ENCODE measurements at regions not wholly inside any gene's neighbourhood (a gene's known extent, or its start where the extent isn't known, plus 50 kb on each side); places are given as distances from the start of the nearest gene placed in this dataset.
"Not testable (repeated sequence)": the region's sequence is repeated elsewhere in the genome, so short reads cannot be mapped to it uniquely, and the experiment has no call there.

- DNase-seq: no peak
Observed at GRCh38 chr12:32010631-32011336, 51.6 kb downstream of the RESF1 start.

GRCh38 chr12:32012249-32012785 is 53.1 kb downstream of the RESF1 start:
- DNase-seq: no peak

GRCh38 chr12:32015036-32015435 is 55.8 kb downstream of the RESF1 start:
- no peak for DNase-seq

- DNase-seq: no peak
Observed at GRCh38 chr12:32016680-32017482, 57.7 kb downstream of the RESF1 start.

GRCh38 chr12:32021346-32021773 is 62.1 kb downstream of the RESF1 start:
- DNase-seq: no peak

- not testable (repeated sequence) for DNase-seq
Observed at GRCh38 chr12:32022387-32022786, 63.2 kb downstream of the RESF1 start.

- not testable (repeated sequence) for DNase-seq
Observed at GRCh38 chr12:32023861-32024260, 64.6 kb downstream of the RESF1 start.

GRCh38 chr12:32024884-32025592 is 65.8 kb downstream of the RESF1 start:
- DNase-seq: no peak

GRCh38 chr12:32025906-32026305 is 66.7 kb downstream of the RESF1 start:
- peak; percentile 13 for DNase-seq

GRCh38 chr12:32027684-32028365 is 68.6 kb downstream of the RESF1 start:
- no peak for DNase-seq

- no peak for DNase-seq
Observed at GRCh38 chr12:32030151-32030550, 70.9 kb downstream of the RESF1 start.

- DNase-seq: no peak
Observed at GRCh38 chr12:32030676-32031075, 71.5 kb downstream of the RESF1 start.

- no peak for DNase-seq
Observed at GRCh38 chr12:32031109-32031508, 71.9 kb downstream of the RESF1 start.

- DNase-seq: no peak
Observed at GRCh38 chr12:32032205-32032810, 73.1 kb downstream of the RESF1 start.

- no peak for DNase-seq
Observed at GRCh38 chr12:32033406-32033805, 73.2 kb upstream of the BICD1 start.

- DNase-seq: no peak
Observed at GRCh38 chr12:32034045-32034444, 72.6 kb upstream of the BICD1 start.

- no peak for DNase-seq
Observed at GRCh38 chr12:32036477-32037263, 70.0 kb upstream of the BICD1 start.

GRCh38 chr12:32039347-32039746 is 67.3 kb upstream of the BICD1 start:
- DNase-seq: no peak

GRCh38 chr12:32039917-32040575 is 66.6 kb upstream of the BICD1 start:
- DNase-seq: no peak

- DNase-seq: no peak
Observed at GRCh38 chr12:32043928-32044549, 62.6 kb upstream of the BICD1 start.

All from activated CD4-positive, alpha-beta T cell treated with anti-CD3 and anti-CD28 coated beads for 1 hour (primary cell).